Spleen (tissue), 11 donors: ENCODE measurements at regions not wholly inside any gene's neighbourhood (a gene's known extent, or its start where the extent isn't known, plus 50 kb on each side); places are given as distances from the start of the nearest gene placed in this dataset.

Source experiments
- DNase-seq: peaks from one replicate; pipeline ENCODE4 v3.0.0-alpha.2; 2020
- H3K27ac ChIP-seq, 8 donors: fragments of 200-600 bp; sonication (generic) in 7 of 8; 1 replicate in 4 of 8; 2 replicates in 4 of 8; pipeline versions ENCODE4 v1.5.0 to v1.8.0; 2016 to 2021; ENCODE audit warnings: inconsistent platforms in 4 of 8, mild to moderate bottlenecking in 4 of 8, moderate library complexity in 1 of 8
- H3K27me3 ChIP-seq, 7 donors: fragments of 200-600 bp; sonication (generic) in 6 of 7; replicated peaks in 1 of 7; 1 replicate in 4 of 7; 2 replicates in 3 of 7; pipeline versions ENCODE4 v1.5.0 to v1.8.0; 2016 to 2021; ENCODE audit warnings: inconsistent platforms in 3 of 7, mild to moderate bottlenecking in 1 of 7
- H3K36me3 ChIP-seq, 6 donors: fragments of 200-600 bp; sonication (generic) in 5 of 6; 1 replicate in 4 of 6; 2 replicates in 2 of 6; pipeline versions ENCODE4 v1.5.0 to v1.8.0; 2016 to 2021; ENCODE audit warnings: inconsistent platforms in 2 of 6
- H3K4me1 ChIP-seq, 6 donors: fragments of 200-600 bp; sonication (generic) in 5 of 6; 1 replicate in 3 of 6; 2 replicates in 3 of 6; pipeline versions ENCODE4 v1.5.0 to v1.8.0; 2016 to 2021; ENCODE audit warnings: inconsistent platforms in 3 of 6
- H3K4me3 ChIP-seq, 8 donors: fragments of 200-600 bp; sonication (generic) in 7 of 8; 1 replicate in 4 of 8; 2 replicates in 4 of 8; pipeline versions ENCODE4 v1.5.0 to v1.8.0; 2016 to 2021; ENCODE audit warnings: inconsistent platforms in 4 of 8, mild to moderate bottlenecking in 4 of 8, moderate library complexity in 2 of 8
- H3K9me3 ChIP-seq, 8 donors: fragments of 200-600 bp; sonication (generic) in 7 of 8; 1 replicate in 4 of 8; 2 replicates in 4 of 8; pipeline versions ENCODE4 v1.5.0 to v1.8.0; 2016 to 2021; ENCODE audit warnings: inconsistent platforms in 4 of 8
- CTCF ChIP-seq, 11 experiments: fragments of 200-600 bp in 7 of 11; fragments of 450-650 bp in 4 of 11; sonication (generic) in 4 of 11; IDR thresholded peaks in 8 of 11; conservative IDR thresholded peaks in 3 of 11; 1 replicate in 7 of 11; 2 replicates in 4 of 11; pipeline versions ENCODE4 v1.4.0 to v1.8.0; 2016 to 2021; ENCODE audit warnings: antibody characterized with exemption in 11 of 11, inconsistent platforms in 4 of 11, mild to moderate bottlenecking in 1 of 11
- POLR2A ChIP-seq, 3 donors: fragments of 450-650 bp; IDR thresholded peaks; one replicate each; pipeline ENCODE4 v1.5.1; 2017; ENCODE audit warnings: antibody characterized with exemption in 3 of 3, mild to moderate bottlenecking in 1 of 3
- POLR2AphosphoS5 ChIP-seq, 3 donors: sonication (generic); formaldehyde crosslinking; IDR thresholded peaks; one replicate each; pipeline ENCODE4 v1.5.1; 2017; ENCODE audit warnings: antibody characterized with exemption in 3 of 3
- WGBS, 5 donors: extraction: QIAGEN DNeasy Blood & Tissue Kit in 3 of 5; methylation state at CpG; one replicate each; pipeline versions ENCODE4 v1.1.5 to v1.1.7; 2013 to 2018; 5-methylcytosine and 5-hydroxymethylcytosine counted together
- intact Hi-C: fragments of 100-400 bp; cut with DNase I; formaldehyde crosslinking; loops from one replicate; pipeline ENCODE4 v1.15.0; 2023; ENCODE audit warnings: low total_unique reads
- donor health status: healthy with polysubstance abuse.
- donor health status: DM: no; HTN: no; CAD: no; lungs with moderate emphysema.
- donor health status: DM: no; HTN: no; CAD: no.
- donor health status: Bipolar disorder and iron deficiency.
- donor health status: healthy.
- donor health status: DM: no; HTN: no; CAD: no.
- donor health status: DM: yes; HTN: yes; CAD: no.

- intact Hi-C loops: loop anchor here (10.0 kb wide), 1 partner anchor 118 kb away; no protein-coding TSS in a partner anchor
Measured at GRCh38 chr2:57376985-57377384, 669.6 kb upstream of the VRK2 start.

GRCh38 chr2:57386305-57386704, 660.3 kb upstream of the VRK2 start:
- Histone ChIP-seq H3K9me3 (peaks cover 0 to 55% (median 36%) of the 10 kb centered on the region in 8 donors), H3K4me1 (no peaks in the 10 kb centered on the region), H3K36me3 (no peaks in the 10 kb centered on the region), H3K27ac (no peak overlapping the region), H3K27me3 (no peaks in the 10 kb centered on the region), H3K4me3 (no peak overlapping the region)
- no peak for DNase-seq
- no peak for TF ChIP-seq POLR2AphosphoS5 (IDR thresholded peaks at IDR 0.05)
- TF ChIP-seq POLR2A (IDR thresholded peaks at IDR 0.05): no peak
- no peak for TF ChIP-seq CTCF (IDR thresholded peaks at IDR 0.05 in 8 of 11, conservative IDR thresholded peaks at IDR 0.05 in 3 of 11)
- intact Hi-C loops: no loop called here

More at GRCh38 chr2:57376985-57377384, 669.6 kb upstream of the VRK2 start:
- Histone ChIP-seq H3K27ac (no peak overlapping the region), H3K9me3 (peaks cover 0 to 3% (median 0%) of the 10 kb centered on the region in 8 donors), H3K4me3 (no peak overlapping the region), H3K27me3 (no peaks in the 10 kb centered on the region), H3K36me3 (no peaks in the 10 kb centered on the region), H3K4me1 (no peaks in the 10 kb centered on the region)
- TF ChIP-seq POLR2AphosphoS5 (IDR thresholded peaks at IDR 0.05): no peak
- no peak for TF ChIP-seq POLR2A (IDR thresholded peaks at IDR 0.05)
- peak in 2 of 11 experiments; percentile 12 to 18 for TF ChIP-seq CTCF (IDR thresholded peaks at IDR 0.05 in 8 of 11, conservative IDR thresholded peaks at IDR 0.05 in 3 of 11)
- DNase-seq: no peak
- 0 to 87% (median 47%) methylated on average over 1 of the region's 1 CpG for WGBS, 5 donors

GRCh38 chr2:57396355-57397098, 650.1 kb upstream of the VRK2 start:
- H3K27me3 ChIP-seq: no peaks in the 10 kb centered on the region
- no peaks in the 10 kb centered on the region for H3K36me3 ChIP-seq
- 42 to 55% (median 47%) methylated on average over 8 to 9 of the region's 9 CpGs for WGBS, 5 donors
- peaks cover 0 to 21% (median 4%) of the 10 kb centered on the region in 8 donors for H3K9me3 ChIP-seq
- no peak overlapping the region for H3K4me3 ChIP-seq
- intact Hi-C loops: no loop called here
- no peak overlapping the region for H3K27ac ChIP-seq
- H3K4me1 ChIP-seq: no peaks in the 10 kb centered on the region
- no peak for DNase-seq
- TF ChIP-seq POLR2AphosphoS5 (IDR thresholded peaks at IDR 0.05) (no peak), CTCF (IDR thresholded peaks at IDR 0.05 in 8 of 11, conservative IDR thresholded peaks at IDR 0.05 in 3 of 11) (no peak), POLR2A (IDR thresholded peaks at IDR 0.05) (no peak)

GRCh38 chr2:57397550-57398360, 648.9 kb upstream of the VRK2 start:
- intact Hi-C loops: no loop called here
- Histone ChIP-seq H3K9me3 (peaks cover 0 to 21% (median 4%) of the 10 kb centered on the region in 8 donors), H3K4me1 (no peaks in the 10 kb centered on the region), H3K36me3 (no peaks in the 10 kb centered on the region), H3K4me3 (no peak overlapping the region), H3K27ac (no peak overlapping the region), H3K27me3 (no peaks in the 10 kb centered on the region)
- TF ChIP-seq CTCF (IDR thresholded peaks at IDR 0.05 in 8 of 11, conservative IDR thresholded peaks at IDR 0.05 in 3 of 11) (no peak), POLR2A (IDR thresholded peaks at IDR 0.05) (no peak), POLR2AphosphoS5 (IDR thresholded peaks at IDR 0.05) (no peak)
- no peak for DNase-seq
- 87 to 95% (median 91%) methylated on average over 17 to 20 of the region's 20 CpGs for WGBS, 5 donors
